Large intestine (tissue), 3 donors: ENCODE measurements at regions not wholly inside any gene's neighbourhood (a gene's known extent, or its start where the extent isn't known, plus 50 kb on each side); places are given as distances from the start of the nearest gene placed in this dataset.
"Not testable (repeated sequence)": the region's sequence is repeated elsewhere in the genome, so short reads cannot be mapped to it uniquely, and the experiment has no call there.

Experiments
- DNase-seq, 2 donors: peaks; one replicate each; pipeline versions ENCODE4 v3.0.0 to v3.0.0-alpha.2; 2013
- H3K27ac ChIP-seq: one replicate; pipeline ENCODE4 v1.5.1; 2013; ENCODE audit warnings: low read length
- H3K27me3 ChIP-seq: 2 replicates; pipeline ENCODE4 v1.6.1; 2013; ENCODE audit warnings: low read length; ENCODE audit not compliant: control insufficient read depth, insufficient read depth
- H3K36me3 ChIP-seq: 2 replicates; pipeline ENCODE4 v1.6.1; 2013; ENCODE audit warnings: low read length; ENCODE audit not compliant: control insufficient read depth, insufficient read depth
- H3K4me1 ChIP-seq: one replicate; pipeline ENCODE4 v1.6.1; 2013; ENCODE audit warnings: low read length; ENCODE audit not compliant: control insufficient read depth, insufficient read depth
- H3K4me3 ChIP-seq: one replicate; pipeline ENCODE4 v1.5.1; 2013; ENCODE audit warnings: low read length
- H3K9me3 ChIP-seq: one replicate; pipeline ENCODE4 v1.6.1; 2013; ENCODE audit warnings: mild to moderate bottlenecking, low read depth, low read length, moderate library complexity; ENCODE audit not compliant: control insufficient read depth
- WGBS: methylation state at CpG from one replicate; pipeline ENCODE4 v1.1.5; 2013; ENCODE audit warnings: low lambda C conversion rate; ENCODE audit not compliant: insufficient coverage; 5-methylcytosine and 5-hydroxymethylcytosine counted together

- H3K9me3 ChIP-seq, DNase-seq, H3K27me3 ChIP-seq, H3K27ac ChIP-seq, H3K4me1 ChIP-seq, H3K36me3 ChIP-seq, H3K4me3 ChIP-seq: not testable (repeated sequence)
- 60% methylated on average over 1 of the region's 3 CpGs for WGBS
Observed at GRCh38 chr14:45919995-45920394, 667.0 kb upstream of the MIS18BP1 start.

- 57% methylated on average over 1 of the region's 3 CpGs for WGBS
Observed at GRCh38 chr14:45916340-45916953, 663.4 kb upstream of the MIS18BP1 start.

GRCh38 chr14:45907782-45908181, 654.8 kb upstream of the MIS18BP1 start:
- Histone ChIP-seq H3K36me3 (no peaks in the 10 kb centered on the region), H3K9me3 (no peaks in the 10 kb centered on the region), H3K4me3 (no peak overlapping the region), H3K27ac (no peak overlapping the region), H3K4me1 (no peaks in the 10 kb centered on the region), H3K27me3 (no peaks in the 10 kb centered on the region)
- DNase-seq: no peak
- WGBS: no CpG with 5 or more reads among the region's 1 CpG

More at GRCh38 chr14:45916340-45916953, 663.4 kb upstream of the MIS18BP1 start:
- no peak for DNase-seq
- Histone ChIP-seq H3K27me3 (no peaks in the 10 kb centered on the region), H3K9me3 (no peaks in the 10 kb centered on the region), H3K4me1 (no peaks in the 10 kb centered on the region), H3K36me3 (no peaks in the 10 kb centered on the region), H3K4me3 (no peak overlapping the region), H3K27ac (no peak overlapping the region)

GRCh38 chr14:45906257-45906656, 653.3 kb upstream of the MIS18BP1 start:
- no peak for DNase-seq
- no peaks in the 10 kb centered on the region for H3K9me3 ChIP-seq
- H3K36me3 ChIP-seq: no peaks in the 10 kb centered on the region
- H3K4me3 ChIP-seq: no peak overlapping the region
- no peaks in the 10 kb centered on the region for H3K27me3 ChIP-seq
- H3K27ac ChIP-seq: no peak overlapping the region
- no peaks in the 10 kb centered on the region for H3K4me1 ChIP-seq
- WGBS: 88% methylated on average over 1 of the region's 1 CpG

- WGBS: no CpG with 5 or more reads among the region's 1 CpG
- no peak overlapping the region for H3K27ac ChIP-seq
- no peaks in the 10 kb centered on the region for H3K9me3 ChIP-seq
- no peaks in the 10 kb centered on the region for H3K4me1 ChIP-seq
- no peaks in the 10 kb centered on the region for H3K36me3 ChIP-seq
- no peak overlapping the region for H3K4me3 ChIP-seq
- no peak for DNase-seq
- no peaks in the 10 kb centered on the region for H3K27me3 ChIP-seq
Observed at GRCh38 chr14:45905672-45906071, 652.7 kb upstream of the MIS18BP1 start.

GRCh38 chr14:45904314-45904713, 651.3 kb upstream of the MIS18BP1 start:
- 86% methylated on average over 1 of the region's 1 CpG for WGBS
- Histone ChIP-seq H3K27ac (no peak overlapping the region), H3K9me3 (no peaks in the 10 kb centered on the region), H3K4me3 (no peak overlapping the region), H3K36me3 (no peaks in the 10 kb centered on the region), H3K27me3 (no peaks in the 10 kb centered on the region), H3K4me1 (no peaks in the 10 kb centered on the region)
- no peak for DNase-seq

GRCh38 chr14:45902241-45902640, 649.2 kb upstream of the MIS18BP1 start:
- Histone ChIP-seq H3K4me1 (no peaks in the 10 kb centered on the region), H3K4me3 (no peak overlapping the region), H3K27me3 (no peaks in the 10 kb centered on the region), H3K27ac (no peak overlapping the region), H3K36me3 (no peaks in the 10 kb centered on the region), H3K9me3 (no peaks in the 10 kb centered on the region)
- no peak for DNase-seq
- WGBS: 100% methylated on average over 1 of the region's 3 CpGs

- no peak overlapping the region for H3K27ac ChIP-seq
- WGBS: no CpG with 5 or more reads among the region's 3 CpGs
- no peak for DNase-seq
- H3K27me3 ChIP-seq: no peaks in the 10 kb centered on the region
- H3K36me3 ChIP-seq: no peaks in the 10 kb centered on the region
- H3K4me3 ChIP-seq: no peak overlapping the region
- H3K9me3 ChIP-seq: no peaks in the 10 kb centered on the region
- H3K4me1 ChIP-seq: no peaks in the 10 kb centered on the region
Observed at GRCh38 chr14:45897439-45897838, 644.4 kb upstream of the MIS18BP1 start.

GRCh38 chr14:45893127-45893526, 640.1 kb upstream of the MIS18BP1 start:
- H3K36me3 ChIP-seq: no peaks in the 10 kb centered on the region
- no peaks in the 10 kb centered on the region for H3K27me3 ChIP-seq
- H3K4me3 ChIP-seq: no peak overlapping the region
- H3K27ac ChIP-seq: no peak overlapping the region
- H3K9me3 ChIP-seq: no peaks in the 10 kb centered on the region
- no peak for DNase-seq
- WGBS: 0% methylated on average over 1 of the region's 3 CpGs
- no peaks in the 10 kb centered on the region for H3K4me1 ChIP-seq

GRCh38 chr14:45891417-45892080, 638.5 kb upstream of the MIS18BP1 start:
- H3K4me3 ChIP-seq: no peak overlapping the region
- H3K27me3 ChIP-seq: no peaks in the 10 kb centered on the region
- H3K4me1 ChIP-seq: no peaks in the 10 kb centered on the region
- no peaks in the 10 kb centered on the region for H3K36me3 ChIP-seq
- DNase-seq: peak; percentile 12 to 54
- no peaks in the 10 kb centered on the region for H3K9me3 ChIP-seq
- no peak overlapping the region for H3K27ac ChIP-seq
- no CpG with 5 or more reads among the region's 18 CpGs for WGBS

- H3K27ac ChIP-seq, H3K9me3 ChIP-seq, H3K4me3 ChIP-seq, DNase-seq, H3K4me1 ChIP-seq, H3K36me3 ChIP-seq, H3K27me3 ChIP-seq: not testable (repeated sequence)
- no CpG with 5 or more reads among the region's 28 CpGs for WGBS
Observed at GRCh38 chr14:45888766-45889285, 635.8 kb upstream of the MIS18BP1 start.
